Upper lobe of left lung (tissue), 4 donors: ENCODE measurements at regions not wholly inside any gene's neighbourhood (a gene's known extent, or its start where the extent isn't known, plus 50 kb on each side); places are given as distances from the start of the nearest gene placed in this dataset.

Experiments used
- POLR2A ChIP-seq, 4 donors: fragments of 450-650 bp; IDR thresholded peaks; one replicate each; pipeline ENCODE4 v1.5.1; 2016 to 2017; ENCODE audit warnings: antibody characterized with exemption in 4 of 4, mild to moderate bottlenecking in 2 of 4
- TF ChIP-seq, protein P1 (sequence below), 6 experiments: fragments of 450-650 bp in 4 of 6; fragments of 200-600 bp in 2 of 6; sonication (generic) in 2 of 6; IDR thresholded peaks; one replicate each; pipeline ENCODE4 v1.5.1; 2016 to 2019; ENCODE audit warnings: antibody characterized with exemption in 6 of 6

DNA sequence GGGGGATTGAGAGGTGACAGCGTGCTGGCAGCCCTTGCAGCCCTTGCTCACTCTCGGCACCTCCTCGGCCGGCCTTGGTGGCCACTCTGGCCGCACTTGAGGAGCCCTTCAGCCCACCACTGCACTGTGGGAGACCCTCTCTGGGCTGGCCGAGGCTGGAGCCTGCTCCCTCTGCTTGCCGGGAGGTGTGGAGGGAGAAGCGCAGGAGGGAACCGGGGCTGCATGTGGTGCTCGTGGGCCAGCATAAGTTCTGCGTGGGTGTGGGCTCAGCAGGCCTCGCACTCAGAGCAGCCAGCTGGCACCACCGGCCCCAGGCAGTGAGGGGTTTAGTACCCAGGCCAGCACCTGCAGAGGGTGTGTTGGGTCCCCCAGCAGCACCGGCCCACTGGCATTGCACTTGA, 912.2 kb upstream of the ADGRB3 start:
- TF ChIP-seq, protein P1, sequence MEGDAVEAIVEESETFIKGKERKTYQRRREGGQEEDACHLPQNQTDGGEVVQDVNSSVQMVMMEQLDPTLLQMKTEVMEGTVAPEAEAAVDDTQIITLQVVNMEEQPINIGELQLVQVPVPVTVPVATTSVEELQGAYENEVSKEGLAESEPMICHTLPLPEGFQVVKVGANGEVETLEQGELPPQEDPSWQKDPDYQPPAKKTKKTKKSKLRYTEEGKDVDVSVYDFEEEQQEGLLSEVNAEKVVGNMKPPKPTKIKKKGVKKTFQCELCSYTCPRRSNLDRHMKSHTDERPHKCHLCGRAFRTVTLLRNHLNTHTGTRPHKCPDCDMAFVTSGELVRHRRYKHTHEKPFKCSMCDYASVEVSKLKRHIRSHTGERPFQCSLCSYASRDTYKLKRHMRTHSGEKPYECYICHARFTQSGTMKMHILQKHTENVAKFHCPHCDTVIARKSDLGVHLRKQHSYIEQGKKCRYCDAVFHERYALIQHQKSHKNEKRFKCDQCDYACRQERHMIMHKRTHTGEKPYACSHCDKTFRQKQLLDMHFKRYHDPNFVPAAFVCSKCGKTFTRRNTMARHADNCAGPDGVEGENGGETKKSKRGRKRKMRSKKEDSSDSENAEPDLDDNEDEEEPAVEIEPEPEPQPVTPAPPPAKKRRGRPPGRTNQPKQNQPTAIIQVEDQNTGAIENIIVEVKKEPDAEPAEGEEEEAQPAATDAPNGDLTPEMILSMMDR (IDR thresholded peaks at IDR 0.05): no peak
- no peak for TF ChIP-seq POLR2A (IDR thresholded peaks at IDR 0.05)
